ENCODE measurements at regions not wholly inside any gene's neighbourhood (a gene's known extent, or its start where the extent isn't known, plus 50 kb on each side); places are given as distances from the start of the nearest gene placed in this dataset.

DNA sequence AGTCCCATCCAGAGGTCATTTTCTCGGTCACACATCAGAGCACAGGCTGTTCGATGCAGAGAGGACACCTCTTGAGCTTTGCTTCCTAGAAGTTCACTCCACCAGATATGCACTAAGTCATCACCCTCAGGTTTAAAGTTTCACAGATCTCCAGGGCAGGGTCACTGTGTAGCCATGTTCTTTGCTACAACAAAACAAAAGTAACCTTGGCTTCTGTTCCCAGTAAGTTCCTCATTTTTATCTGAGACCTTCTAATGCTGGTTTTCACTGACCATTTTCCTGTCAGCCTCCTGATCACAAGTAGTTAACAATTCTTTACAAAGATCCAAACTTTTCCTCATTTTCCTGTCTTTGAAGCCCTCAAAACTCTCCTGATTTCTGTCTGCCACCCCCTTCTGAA is 97.5 kb upstream of the CTSV start:
- TF ChIP-seq EZH2 (IDR thresholded peaks at IDR 0.05) = no peak
- no peak for TF ChIP-seq CTCF (IDR thresholded peaks at IDR 0.05)
- no peak for TF ChIP-seq EZH2phosphoT487 (IDR thresholded peaks at IDR 0.05)

Measured in neural progenitor cell (in vitro differentiated cells).